ENCODE measurements at regions not wholly inside any gene's neighbourhood (a gene's known extent, or its start where the extent isn't known, plus 50 kb on each side); places are given as distances from the start of the nearest gene placed in this dataset.

DNA sequence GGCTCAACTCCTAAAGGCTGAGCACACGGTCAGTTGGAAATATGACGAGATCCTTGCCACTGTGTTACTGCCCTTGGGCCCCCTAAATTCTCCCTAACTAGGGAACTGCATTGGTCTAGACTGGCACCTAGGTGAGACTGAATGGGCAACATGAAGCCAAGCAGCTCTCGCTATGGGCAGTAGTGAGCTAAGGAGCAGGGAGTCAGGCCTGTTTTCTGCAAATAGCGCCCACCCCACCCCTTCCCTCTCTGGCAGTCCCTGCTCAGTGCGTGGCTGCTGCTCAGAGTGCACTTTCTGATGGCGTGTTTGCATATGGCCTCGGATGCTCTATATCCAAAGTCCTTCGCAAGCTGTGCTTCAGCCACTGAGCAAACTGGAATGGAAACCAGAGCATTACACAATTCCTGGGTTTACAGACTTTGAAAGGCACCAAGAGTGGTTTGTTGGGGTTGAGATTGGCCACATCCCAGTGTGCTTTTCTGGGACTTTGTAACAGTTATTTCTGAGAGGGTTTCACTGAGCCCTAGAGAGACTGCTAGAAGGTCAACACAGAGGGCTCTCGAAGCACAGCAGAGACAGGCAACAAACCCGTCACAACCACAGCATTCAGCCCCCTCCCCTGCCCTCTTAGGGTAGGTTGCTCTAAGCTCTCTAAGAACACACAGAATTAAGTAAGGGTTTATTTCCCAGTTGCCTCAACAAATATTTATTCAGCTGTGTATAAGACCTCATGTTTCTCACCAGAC lies 419.9 kb downstream of the STK39 start:
- TF ChIP-seq, protein P1, sequence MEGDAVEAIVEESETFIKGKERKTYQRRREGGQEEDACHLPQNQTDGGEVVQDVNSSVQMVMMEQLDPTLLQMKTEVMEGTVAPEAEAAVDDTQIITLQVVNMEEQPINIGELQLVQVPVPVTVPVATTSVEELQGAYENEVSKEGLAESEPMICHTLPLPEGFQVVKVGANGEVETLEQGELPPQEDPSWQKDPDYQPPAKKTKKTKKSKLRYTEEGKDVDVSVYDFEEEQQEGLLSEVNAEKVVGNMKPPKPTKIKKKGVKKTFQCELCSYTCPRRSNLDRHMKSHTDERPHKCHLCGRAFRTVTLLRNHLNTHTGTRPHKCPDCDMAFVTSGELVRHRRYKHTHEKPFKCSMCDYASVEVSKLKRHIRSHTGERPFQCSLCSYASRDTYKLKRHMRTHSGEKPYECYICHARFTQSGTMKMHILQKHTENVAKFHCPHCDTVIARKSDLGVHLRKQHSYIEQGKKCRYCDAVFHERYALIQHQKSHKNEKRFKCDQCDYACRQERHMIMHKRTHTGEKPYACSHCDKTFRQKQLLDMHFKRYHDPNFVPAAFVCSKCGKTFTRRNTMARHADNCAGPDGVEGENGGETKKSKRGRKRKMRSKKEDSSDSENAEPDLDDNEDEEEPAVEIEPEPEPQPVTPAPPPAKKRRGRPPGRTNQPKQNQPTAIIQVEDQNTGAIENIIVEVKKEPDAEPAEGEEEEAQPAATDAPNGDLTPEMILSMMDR (IDR thresholded peaks at IDR 0.05), result no peak
- TF ChIP-seq POLR2AphosphoS5 (IDR thresholded peaks at IDR 0.05) (no peak), POLR2A (IDR thresholded peaks at IDR 0.05) (no peak), EP300 (IDR thresholded peaks at IDR 0.05) (no peak)
